Glomerular endothelial cell (primary cell): ENCODE measurements at regions not wholly inside any gene's neighbourhood (a gene's known extent, or its start where the extent isn't known, plus 50 kb on each side); places are given as distances from the start of the nearest gene placed in this dataset.
"Not testable (repeated sequence)": the region's sequence is repeated elsewhere in the genome, so short reads cannot be mapped to it uniquely, and the experiment has no call there.

ENCODE experiments used
- DNase-seq: peaks from one replicate; pipeline ENCODE4 v3.0.0-alpha.2; 2011; ENCODE audit warnings: low read depth, low spot score; ENCODE audit errors: extremely low read depth

DNA sequence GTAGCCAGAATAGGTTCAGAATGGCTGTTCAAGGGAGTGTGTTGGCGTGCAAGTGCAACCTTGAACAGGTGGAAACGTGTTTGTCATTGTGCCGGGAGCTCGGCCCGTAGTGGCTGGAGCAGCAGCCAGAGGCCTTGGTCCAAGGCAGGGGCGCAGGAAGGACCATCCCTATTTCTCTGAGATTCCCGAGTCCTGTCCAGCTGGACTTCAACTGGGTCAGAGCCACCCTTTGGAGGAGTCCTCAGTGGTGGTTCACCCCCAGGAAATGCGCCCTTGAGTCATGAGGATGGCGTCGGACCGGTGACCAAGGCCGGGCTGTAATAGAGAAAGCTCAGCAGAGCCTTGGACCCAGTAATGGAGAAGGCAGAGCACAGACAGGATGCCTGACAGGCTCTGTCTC, 1402.0 kb downstream of the BRD1 start:
- no peak for DNase-seq

DNA sequence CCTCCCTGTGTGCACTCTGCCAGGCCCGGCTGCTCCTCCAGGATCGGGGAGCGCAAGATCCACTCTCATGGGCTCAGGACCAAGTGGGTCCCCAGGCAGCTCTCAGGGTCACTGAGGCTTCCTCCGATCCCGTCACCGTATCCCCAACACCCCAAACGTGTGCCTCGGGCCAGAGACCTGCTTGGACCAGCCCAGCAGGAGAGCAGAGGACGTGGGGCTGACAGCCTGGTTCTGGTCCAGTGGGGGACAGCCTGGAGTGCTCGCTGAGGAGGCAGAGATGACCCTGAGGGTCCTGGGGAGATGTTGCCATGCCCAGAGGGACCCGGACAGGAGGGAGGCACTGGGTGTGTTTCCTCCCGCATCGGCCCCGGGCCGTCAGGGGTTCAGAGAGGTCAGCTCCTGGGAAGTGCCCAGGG, 1402.6 kb downstream of the BRD1 start:
- no peak for DNase-seq

DNA sequence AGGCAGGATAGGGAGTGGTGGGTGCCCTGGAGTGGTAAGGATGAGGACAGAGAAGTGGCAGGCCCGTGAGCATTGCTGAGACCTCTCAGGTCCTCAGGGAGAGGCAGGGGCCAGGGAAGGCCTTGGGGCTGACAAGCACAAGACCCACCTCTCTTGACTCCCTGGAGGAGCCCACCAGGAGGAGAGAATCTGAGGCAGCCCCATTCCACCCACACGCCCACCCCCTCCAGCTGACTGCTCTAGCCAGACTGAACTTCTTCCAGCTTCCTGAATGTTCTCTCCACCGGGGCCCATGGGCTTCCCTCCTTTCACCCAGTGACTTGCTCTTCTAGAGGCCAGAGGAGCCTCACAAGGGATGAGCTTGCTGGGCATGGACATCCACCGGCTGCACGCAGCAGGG, 1403.0 kb downstream of the BRD1 start:
- no peak for DNase-seq

DNA sequence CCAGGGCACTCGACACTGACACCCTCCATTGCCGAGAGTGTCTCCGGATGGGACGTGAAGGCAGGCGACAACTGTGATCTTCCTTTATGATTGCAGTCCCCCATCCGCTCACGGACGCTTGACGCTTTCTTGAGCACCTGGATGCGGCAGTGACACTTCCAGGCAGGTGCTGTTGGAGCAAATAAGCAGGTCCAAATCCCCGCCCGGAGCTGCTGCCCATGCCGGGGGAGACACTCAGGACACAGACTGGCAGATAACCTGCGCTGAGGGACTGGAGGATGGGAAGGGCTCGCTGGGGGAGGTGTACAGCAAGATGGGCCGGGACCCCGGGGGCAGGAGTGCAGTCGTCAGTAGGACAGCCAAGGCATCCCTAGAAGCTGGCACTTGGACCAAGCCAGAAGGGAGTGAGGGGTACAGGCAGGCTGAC, 1403.5 kb downstream of the BRD1 start:
- no peak for DNase-seq

DNA sequence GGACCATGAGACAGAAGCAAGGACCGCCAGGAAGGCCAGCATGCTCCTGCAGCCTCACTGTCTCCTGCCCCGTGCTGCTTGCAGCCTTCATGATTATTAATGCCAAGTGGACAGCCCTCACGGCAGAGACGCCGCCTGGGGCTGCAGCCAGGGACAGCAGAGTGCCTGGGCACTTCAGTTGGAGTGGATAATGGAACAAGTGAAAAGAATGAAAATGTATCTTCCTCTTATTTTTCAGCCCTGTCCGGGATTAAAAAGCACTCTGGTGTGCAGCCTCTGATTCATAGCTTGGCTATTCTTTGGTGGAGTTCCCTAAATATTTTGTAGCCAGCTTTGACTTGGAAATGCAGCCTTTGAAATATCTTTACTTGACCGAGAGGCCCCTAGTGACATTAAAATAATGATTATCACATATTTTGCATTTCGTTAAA, 1404.2 kb downstream of the BRD1 start:
- DNase-seq, result no peak

DNA sequence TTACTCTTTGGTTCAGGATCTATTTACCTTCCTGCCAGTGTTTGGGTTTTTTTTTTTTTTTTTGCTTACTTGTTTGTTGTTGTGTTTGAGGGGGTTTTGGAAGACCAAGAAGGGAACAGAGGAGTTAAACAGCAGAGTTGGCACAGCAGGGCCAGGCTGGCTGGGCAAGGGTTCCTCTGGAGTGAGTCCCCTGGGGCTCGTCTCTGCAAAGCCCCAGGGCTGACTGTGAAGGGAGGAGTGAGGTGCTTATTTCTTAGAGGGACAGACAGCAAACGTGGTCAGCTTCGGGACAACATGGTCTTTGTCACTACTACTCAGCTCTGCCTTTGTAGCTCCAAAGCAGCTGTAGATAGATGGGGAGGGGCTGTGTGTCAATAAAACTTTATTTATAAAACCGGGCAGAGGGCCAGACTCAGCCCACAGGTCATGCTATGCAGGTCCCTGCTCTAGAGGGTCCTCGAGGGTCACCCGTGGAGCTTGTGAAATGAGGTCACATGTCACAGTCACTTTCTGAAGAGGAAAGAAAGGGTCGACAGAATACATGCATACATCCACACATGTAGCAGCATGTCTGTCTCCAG, 1404.7 kb downstream of the BRD1 start:
- no peak for DNase-seq

DNA sequence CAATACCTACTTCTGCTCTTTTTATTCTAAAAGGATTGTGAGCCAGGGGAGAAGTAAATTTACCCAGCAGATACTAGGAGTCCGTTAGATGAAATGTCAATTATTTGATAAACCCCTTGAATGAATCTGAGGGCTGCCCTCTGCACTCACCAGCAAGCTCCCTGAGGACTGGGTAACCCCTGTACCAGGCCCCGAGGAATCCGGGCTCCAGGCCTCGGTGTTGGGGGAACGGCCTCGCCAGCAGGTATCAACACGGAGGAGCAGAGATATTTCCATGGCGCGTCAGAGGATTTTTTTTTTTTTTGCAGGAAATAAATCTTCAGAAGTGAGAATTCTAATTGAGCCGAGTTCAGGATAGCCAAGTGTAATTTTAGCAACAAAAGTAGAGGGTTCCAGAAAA, 1408.8 kb downstream of the BRD1 start:
- DNase-seq, result no peak

DNA sequence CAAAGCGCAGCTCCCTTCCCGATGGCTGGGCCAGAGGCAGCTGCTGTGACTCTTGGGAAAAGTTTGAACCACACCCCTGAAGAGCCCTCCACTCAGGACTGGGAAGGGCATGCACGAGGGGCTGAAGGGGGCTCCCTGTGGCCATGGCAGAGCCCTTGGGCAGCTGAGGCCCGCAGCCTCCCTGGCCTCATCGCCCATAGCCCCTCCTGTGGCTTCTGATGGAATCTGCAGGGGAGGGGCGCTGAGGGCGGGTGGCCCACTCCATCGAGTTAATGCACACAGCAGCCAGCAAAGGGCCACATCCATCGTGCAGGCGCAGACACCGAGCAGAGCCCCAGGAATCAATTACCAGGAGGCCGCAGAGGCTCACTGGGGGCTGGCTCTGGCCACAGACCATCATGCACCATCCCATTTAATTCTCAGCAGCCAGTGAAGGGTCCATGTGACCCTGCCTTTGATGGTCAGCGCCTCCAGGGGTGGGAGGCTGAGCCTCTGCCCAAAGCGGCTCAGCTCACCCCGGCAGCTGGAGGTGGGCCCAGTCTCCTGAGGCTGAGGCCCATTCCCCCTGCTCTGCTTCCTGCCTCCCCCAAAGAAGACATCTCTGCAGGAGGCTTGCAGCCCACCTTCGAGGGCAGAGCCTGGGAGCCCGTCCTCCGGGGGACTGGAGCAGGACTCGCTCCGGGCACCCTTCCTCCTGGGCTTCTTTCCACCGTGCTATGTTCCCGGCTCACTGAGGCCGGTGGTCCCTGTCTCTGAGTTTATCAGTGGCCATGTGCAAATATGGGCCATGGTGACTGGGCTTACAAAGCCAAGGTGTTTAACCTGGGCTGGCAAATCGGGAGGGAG, 1410.2 kb downstream of the BRD1 start:
- no peak for DNase-seq

DNA sequence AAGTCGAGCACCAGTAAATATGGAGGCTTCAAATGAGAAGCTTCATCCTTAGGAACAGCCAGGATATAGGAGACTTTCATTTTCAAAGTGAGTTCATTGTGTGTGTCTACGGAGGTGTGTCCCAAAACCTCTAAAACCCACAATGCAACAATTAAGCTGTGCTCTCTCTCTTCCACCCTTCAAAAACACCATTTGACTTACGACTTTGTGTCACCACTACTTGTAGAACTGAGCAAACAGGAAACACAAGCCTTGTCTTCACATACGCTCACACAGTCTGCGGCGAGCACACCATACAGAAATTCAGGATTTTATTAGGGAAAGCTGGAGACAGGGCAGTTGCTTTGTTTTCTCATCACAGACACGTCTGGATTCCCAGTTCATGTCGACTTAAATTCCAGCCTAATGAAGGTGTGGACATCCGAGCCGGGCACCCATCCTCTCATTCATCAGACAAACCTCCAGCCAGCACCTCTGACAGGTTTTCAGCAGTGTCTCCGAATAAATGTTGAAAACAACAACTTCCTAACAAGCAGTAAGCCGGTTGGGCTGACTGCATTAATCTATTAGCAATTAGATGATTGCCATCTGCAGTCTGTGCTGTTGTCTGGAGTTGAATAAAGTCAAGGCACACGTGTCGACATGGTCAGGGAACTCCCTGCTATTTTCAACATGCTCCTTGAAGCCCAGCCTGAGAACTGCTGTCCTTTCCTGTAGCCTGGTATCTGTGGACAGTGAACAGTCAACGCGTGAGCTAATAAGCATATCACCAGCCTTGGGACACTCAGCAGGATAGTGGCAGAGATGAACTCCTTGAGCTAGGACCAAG, 1411.1 kb downstream of the BRD1 start:
- DNase-seq, result no peak

DNA sequence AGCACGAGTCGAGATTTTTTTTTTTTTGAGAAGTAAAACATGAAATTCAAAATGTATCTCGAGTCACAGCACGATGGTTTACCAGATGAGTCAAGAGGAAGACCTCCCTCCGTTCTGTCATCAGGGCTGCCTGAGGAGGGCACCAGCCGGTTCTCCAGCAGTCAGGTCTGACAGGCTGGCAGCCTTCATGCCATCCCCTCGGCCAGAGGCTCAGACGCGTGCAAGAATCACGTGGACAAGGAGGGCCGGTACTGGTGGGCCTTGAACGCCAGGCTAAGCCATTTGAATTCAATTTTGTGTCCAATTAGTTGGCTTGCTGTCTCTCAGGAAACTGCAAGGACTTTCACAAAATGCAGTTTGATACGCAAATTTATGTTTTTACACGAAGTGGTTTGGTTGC, 1412.2 kb downstream of the BRD1 start:
- DNase-seq, result no peak

DNA sequence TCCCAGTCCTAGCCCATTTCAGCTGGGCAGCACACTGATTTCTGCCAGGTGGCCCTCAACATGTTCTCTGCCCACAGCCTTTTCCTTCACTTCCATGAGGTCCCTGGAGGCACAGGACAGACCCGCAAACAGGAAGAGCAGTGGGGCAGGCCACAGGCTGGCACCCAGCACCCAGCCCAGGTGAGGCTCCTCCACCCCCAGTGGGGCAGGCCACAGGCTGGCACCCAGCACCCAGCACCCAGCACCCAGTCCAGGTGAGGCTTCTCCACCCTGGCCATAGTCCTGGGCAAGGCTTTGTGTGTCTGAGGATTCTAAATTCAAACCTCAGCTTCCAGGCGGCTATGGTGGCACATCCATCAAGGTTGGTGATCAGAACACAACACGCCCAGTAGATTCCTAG, 1413.0 kb downstream of the BRD1 start:
- no peak for DNase-seq

DNA sequence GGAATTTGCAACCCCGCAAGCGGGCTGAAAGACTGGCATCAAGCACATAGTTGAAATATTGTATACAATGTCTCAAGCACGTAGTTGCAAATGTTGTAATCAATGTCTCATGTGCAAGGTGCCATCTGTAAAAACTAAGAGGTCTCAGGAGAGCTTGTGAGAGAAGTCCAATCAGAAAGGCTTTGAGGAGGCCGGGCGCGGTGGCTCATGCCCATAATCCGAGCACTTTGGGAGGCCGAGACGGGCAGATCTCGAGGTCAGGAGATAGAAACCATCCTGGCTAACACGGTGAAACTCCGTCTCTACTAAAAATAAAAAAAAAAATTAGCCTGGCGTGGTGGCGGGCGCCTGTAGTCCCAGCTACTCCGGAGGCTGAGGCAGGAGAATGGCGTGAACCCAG, 1414.7 kb downstream of the BRD1 start:
- not testable (repeated sequence) for DNase-seq

DNA sequence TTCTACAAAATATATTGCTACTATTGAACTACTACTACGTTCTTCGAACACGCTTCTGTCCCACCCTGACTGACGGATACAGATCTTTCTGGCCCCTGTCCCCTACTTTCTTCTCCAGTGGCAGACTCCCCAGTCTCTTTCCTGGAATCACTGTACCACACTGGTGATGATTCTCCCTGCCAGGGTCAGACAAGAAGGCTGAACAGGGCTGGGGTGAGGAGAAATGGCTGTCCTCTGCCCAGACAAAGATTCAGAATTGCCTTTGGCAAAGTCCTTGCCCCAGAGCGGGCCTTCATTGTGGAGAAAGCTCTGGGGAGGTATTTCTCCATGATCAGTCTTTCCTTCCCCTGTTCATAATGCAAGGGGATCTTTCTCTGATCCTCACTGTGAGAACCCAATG, 1417.1 kb downstream of the BRD1 start:
- no peak for DNase-seq

DNA sequence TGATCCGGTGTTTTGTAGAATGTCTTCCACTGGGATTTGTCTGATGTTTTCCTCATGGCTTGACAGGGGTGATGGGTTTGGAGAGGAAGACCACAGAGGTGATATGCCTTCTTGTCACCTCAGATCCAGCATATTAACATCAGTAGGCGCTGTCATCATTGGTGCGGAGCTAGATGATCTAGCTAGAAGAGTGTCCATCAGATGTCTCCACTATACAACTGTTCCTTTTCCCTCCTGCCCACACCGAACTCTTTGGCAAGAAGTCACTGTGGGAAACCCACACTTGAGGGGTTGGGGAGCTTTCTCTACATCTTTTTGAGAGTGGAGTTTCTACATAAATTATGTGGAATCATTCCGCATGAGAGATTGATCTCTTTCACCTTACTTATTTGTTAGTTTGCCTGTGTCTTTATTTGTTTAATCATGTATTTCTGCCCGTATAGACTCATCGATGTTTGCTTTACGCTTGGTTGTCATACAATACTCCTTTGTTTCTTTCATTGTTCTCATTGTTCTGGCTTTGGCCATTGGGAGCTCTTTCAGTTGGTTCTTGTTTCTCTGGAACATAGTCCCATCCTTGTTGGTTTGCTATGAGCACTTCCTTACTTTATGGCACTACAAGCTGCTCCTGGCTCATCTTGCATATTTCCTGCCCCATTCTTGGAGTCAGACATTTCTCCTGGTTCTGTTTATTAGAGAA, 1420.3 kb downstream of the BRD1 start:
- DNase-seq, result no peak

DNA sequence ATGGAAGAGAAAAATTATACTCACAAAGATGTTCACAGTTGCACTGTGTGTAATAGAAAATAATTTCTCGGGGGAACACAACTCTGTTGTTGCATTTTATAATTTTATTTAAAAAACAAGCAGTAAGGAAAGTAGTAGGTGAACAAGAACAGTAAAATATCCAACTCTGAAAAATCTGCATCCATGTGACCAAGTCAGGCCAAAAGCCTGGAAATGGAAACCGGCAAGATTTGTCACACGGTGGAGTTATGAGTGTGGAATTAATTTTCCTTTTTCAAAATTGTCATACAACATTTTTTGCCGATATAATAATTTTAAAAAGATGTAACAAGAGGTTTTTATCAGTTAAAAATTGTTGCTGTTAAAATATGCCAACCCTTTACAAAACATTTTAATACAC, 1421.5 kb downstream of the BRD1 start:
- DNase-seq, result no peak

DNA sequence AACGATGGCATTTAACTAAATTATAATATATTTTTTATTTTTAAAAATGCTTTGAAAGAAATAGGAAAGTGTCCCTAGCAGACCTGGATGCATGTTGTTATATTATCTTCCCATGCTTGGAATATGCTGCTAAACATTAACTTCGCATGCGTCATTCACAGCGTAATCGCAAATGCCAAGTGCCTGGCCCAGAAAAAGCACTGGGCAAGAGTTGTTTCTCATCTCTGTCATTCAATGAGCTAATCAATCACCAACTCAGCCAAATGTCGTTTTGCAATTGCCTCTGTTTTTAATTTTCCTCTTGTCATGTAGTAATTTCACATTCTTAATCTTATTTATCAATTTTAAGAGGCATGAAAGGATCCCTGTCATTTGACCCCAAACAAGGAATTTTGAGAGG, 1421.9 kb downstream of the BRD1 start:
- DNase-seq, result no peak

DNA sequence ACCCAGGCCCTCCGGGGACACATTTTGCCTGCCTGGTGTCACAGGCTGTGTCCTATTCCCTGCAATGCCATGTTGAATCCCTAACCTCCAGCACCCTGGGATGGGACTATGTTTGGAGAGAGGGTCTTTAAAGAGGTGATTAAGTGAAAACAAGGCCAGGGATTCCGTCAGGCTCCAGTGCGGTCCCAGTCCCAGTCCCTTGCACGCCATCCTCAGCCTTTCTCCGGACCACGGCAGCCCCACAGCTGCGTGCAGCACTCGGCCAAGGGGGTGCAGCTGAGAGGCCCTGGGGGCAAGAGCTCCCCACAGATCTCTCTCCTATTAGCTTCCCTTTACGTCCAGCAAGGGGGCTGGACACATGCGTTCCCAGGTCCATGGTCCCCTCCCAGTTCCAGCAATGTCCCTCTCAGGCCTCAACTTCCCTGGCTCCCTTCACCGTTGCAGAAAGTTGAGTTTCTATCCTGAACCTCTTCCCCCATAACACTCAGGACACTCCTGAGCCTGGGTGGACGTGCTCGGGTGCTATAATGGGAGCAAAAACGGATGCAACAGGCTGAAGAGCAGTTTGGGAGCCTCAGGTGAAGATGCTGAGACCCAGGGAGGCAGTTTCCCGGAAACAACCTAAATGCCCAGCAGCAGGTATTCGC, 1422.7 kb downstream of the BRD1 start:
- DNase-seq, result no peak

DNA sequence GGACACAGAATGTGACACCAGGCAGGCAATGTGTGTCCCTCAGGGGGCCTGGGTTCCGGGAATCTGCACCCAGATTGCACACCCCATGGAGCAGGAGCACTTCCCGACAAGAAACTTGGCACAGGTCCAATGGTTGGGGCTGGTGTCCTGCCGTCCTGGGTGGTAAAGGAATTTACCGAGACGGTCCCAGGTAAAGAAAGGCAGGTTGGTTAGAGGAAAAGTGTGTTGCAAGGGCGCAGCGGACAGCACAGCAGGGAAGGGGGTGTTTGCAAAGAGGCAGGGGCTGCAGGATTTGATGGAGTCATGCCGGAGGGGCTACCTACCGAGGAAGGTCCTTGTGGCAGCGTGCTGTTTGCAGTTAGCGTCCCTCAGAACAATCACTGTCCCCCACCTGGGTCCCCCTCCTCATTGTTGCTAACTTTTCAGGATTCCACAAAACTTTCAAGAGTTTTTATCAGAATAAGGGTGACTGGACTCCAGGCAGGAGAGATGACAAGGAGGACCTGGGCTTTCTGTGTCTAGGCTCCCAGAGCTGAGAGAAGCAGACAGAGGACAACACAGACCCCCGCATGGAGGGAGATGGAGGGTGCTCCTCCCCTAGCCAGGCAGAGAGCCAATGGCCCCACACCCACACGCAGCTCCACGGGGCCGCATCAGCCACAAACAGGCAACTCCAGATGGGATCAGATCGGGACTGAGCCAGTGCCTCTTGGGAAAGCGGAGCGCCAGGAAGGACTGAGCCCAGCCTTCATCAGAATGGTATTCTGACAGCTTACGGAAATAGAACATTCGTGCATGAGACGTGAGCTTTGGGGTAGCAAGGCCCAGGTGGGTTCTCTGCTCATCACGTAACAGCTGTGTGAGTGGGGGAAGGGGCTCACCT, 1423.9 kb downstream of the BRD1 start:
- no peak for DNase-seq

DNA sequence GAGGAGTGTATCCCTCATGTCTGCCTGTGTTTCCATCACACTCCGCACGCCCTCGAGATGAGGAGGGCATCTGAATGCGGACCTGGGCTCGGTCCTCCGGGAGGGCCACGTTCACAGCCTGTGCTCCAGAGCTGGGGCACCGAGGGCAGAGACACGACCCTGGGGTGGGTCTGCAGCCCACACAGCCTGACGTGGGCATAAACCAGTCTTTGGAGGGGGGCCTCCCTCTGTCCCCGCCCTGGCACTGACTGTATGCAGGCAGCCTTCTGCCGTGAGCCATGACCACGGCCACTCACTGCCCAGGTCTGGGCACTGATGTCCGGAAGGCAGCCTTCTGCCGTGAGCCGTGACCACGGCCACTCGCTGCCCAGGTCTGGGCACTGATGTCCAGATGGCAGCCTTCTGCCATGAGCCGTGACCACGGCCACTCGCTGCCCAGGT, 1425.1 kb downstream of the BRD1 start:
- no peak for DNase-seq
